ENCODE measurements at regions not wholly inside any gene's neighbourhood (a gene's known extent, or its start where the extent isn't known, plus 50 kb on each side); places are given as distances from the start of the nearest gene placed in this dataset.
"Not testable (repeated sequence)": the region's sequence is repeated elsewhere in the genome, so short reads cannot be mapped to it uniquely, and the experiment has no call there.

- no peak for DNase-seq
Observed at GRCh38 chr3:145490088-145491048, 670.6 kb downstream of the PLOD2 start.

- no peak for DNase-seq
Observed at GRCh38 chr3:145492456-145492855, 668.5 kb downstream of the PLOD2 start.

- not testable (repeated sequence) for DNase-seq
Observed at GRCh38 chr3:145517416-145517815, 643.6 kb downstream of the PLOD2 start.

GRCh38 chr3:145518639-145519038, 642.3 kb downstream of the PLOD2 start:
- no peak for DNase-seq

GRCh38 chr3:145519398-145520047, 641.5 kb downstream of the PLOD2 start:
- DNase-seq: no peak

GRCh38 chr3:145522179-145522578, 638.8 kb downstream of the PLOD2 start:
- no peak for DNase-seq

- DNase-seq: no peak
Observed at GRCh38 chr3:145522893-145523651, 637.9 kb downstream of the PLOD2 start.

GRCh38 chr3:145531548-145531947, 629.4 kb downstream of the PLOD2 start:
- DNase-seq: no peak

GRCh38 chr3:145533696-145534095, 627.3 kb downstream of the PLOD2 start:
- DNase-seq: no peak

- no peak for DNase-seq
Observed at GRCh38 chr3:145536461-145536860, 624.5 kb downstream of the PLOD2 start.

GRCh38 chr3:145550522-145550921, 610.5 kb downstream of the PLOD2 start:
- DNase-seq: no peak

- DNase-seq: peak; percentile 13
Observed at GRCh38 chr3:145557405-145557804, 603.6 kb downstream of the PLOD2 start.

- DNase-seq: no peak
Observed at GRCh38 chr3:145578471-145578870, 582.5 kb downstream of the PLOD2 start.

GRCh38 chr3:145581694-145582093, 579.3 kb downstream of the PLOD2 start:
- no peak for DNase-seq

- no peak for DNase-seq
Observed at GRCh38 chr3:145604851-145605250, 556.1 kb downstream of the PLOD2 start.

GRCh38 chr3:145620002-145620401, 541.0 kb downstream of the PLOD2 start:
- DNase-seq: no peak

- no peak for DNase-seq
Observed at GRCh38 chr3:145620486-145620885, 540.5 kb downstream of the PLOD2 start.

- no peak for DNase-seq
Observed at GRCh38 chr3:145623349-145623748, 537.6 kb downstream of the PLOD2 start.

GRCh38 chr3:145628211-145628610, 532.8 kb downstream of the PLOD2 start:
- no peak for DNase-seq

GRCh38 chr3:145637105-145637504, 523.9 kb downstream of the PLOD2 start:
- DNase-seq: no peak

- no peak for DNase-seq
Observed at GRCh38 chr3:145639003-145639606, 521.9 kb downstream of the PLOD2 start.

- DNase-seq: no peak
Observed at GRCh38 chr3:145639875-145640274, 521.1 kb downstream of the PLOD2 start.

- DNase-seq: peak; percentile 98
Observed at GRCh38 chr3:145648396-145648795, 512.6 kb downstream of the PLOD2 start.

All from NCI-H82 (cell line).